Astrocyte (in vitro differentiated cells and primary cell): ENCODE measurements at regions not wholly inside any gene's neighbourhood (a gene's known extent, or its start where the extent isn't known, plus 50 kb on each side); places are given as distances from the start of the nearest gene placed in this dataset.

Experiments
- CTCF ChIP-seq: IDR thresholded peaks from 2 replicates; pipeline ENCODE4 v1.5.1; 2011; ENCODE audit warnings: low read depth, mild to moderate bottlenecking, inconsistent platforms, low read length, moderate library complexity; ENCODE audit not compliant: insufficient read depth
- EZH2 ChIP-seq: IDR thresholded peaks from 2 replicates; pipeline ENCODE4 v1.6.1; 2012; ENCODE audit warnings: mild to moderate bottlenecking, low read length, inconsistent platforms; ENCODE audit not compliant: insufficient read depth

- TF ChIP-seq EZH2 (no peak), CTCF (no peak)
These were observed 491.5 kb upstream of the TGFBR2 start for GRCh38 chr3:30114918-30115317.
